Thoracic aorta (tissue), 2 donors: ENCODE measurements at regions not wholly inside any gene's neighbourhood (a gene's known extent, or its start where the extent isn't known, plus 50 kb on each side); places are given as distances from the start of the nearest gene placed in this dataset.

Experiments used
- ATAC-seq: fragments of 150-250 bp; one replicate; pipeline ENCODE4 v1.8.0; 2017; ENCODE audit warnings: low read depth; ENCODE audit not compliant: insufficient number of reproducible peaks, low FRiP score
- DNase-seq: peaks from one replicate; pipeline ENCODE4 v3.0.0-alpha.2; 2020; ENCODE audit warnings: low spot score
- H3K27ac ChIP-seq, 2 donors: fragments of 200-600 bp; sonication (generic); 1 replicate in 1 of 2; 2 replicates in 1 of 2; pipeline ENCODE4 v1.5.1; 2016; ENCODE audit warnings: mild to moderate bottlenecking in 2 of 2, moderate library complexity in 2 of 2
- H3K27me3 ChIP-seq: fragments of 200-600 bp; sonication (generic); replicated peaks from 2 replicates; pipeline ENCODE4 v1.6.0; 2016; ENCODE audit warnings: mild to moderate bottlenecking; ENCODE audit not compliant: insufficient read depth
- H3K36me3 ChIP-seq: fragments of 200-600 bp; sonication (generic); one replicate; pipeline ENCODE4 v1.5.1; 2016
- H3K4me1 ChIP-seq, 2 donors: fragments of 200-600 bp; sonication (generic); 1 replicate in 1 of 2; 2 replicates in 1 of 2; pipeline versions ENCODE4 v1.5.1 to v1.6.0; 2016; ENCODE audit warnings: low read depth in 2 of 2, mild to moderate bottlenecking in 1 of 2; ENCODE audit not compliant: control insufficient read depth in 1 of 2
- H3K4me3 ChIP-seq: fragments of 200-600 bp; sonication (generic); 2 replicates; pipeline ENCODE4 v1.5.1; 2016; ENCODE audit warnings: mild to moderate bottlenecking
- H3K9me3 ChIP-seq: fragments of 200-600 bp; sonication (generic); 2 replicates; pipeline ENCODE4 v1.5.1; 2016
- CTCF ChIP-seq: fragments of 200-600 bp; sonication (generic); IDR thresholded peaks from one replicate; pipeline ENCODE4 v1.5.1; 2019; ENCODE audit warnings: antibody characterized with exemption

DNA sequence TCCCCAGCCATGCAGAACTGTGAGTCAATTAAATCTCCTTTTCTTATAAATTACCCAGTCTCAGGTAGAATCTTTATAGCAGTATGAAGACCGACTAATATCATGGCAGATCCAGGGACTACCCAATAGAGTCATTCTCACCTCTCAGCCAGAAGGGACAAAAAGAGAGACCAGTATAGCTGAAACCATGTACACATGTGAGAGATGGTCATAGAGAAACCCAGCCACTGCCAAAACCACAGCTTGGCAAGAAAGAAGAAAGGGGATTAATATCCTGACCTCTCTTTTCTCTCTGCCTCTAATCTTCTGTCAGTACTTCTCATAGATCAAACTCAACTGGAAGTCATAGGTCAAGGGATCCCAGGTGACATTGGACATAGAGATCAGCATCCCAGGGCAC, 109.8 kb downstream of the CCDC34 start:
- TF ChIP-seq CTCF = no peak
- H3K36me3 ChIP-seq = no peaks in the 10 kb centered on the region
- H3K4me3 ChIP-seq = no peak overlapping the region
- H3K4me1 ChIP-seq = no peaks in the 10 kb centered on the region
- DNase-seq (no peak), ATAC-seq (no peak)
- H3K9me3 ChIP-seq = no peaks in the 10 kb centered on the region
- H3K27ac ChIP-seq = no peak overlapping the region
- no peaks in the 10 kb centered on the region for H3K27me3 ChIP-seq

DNA sequence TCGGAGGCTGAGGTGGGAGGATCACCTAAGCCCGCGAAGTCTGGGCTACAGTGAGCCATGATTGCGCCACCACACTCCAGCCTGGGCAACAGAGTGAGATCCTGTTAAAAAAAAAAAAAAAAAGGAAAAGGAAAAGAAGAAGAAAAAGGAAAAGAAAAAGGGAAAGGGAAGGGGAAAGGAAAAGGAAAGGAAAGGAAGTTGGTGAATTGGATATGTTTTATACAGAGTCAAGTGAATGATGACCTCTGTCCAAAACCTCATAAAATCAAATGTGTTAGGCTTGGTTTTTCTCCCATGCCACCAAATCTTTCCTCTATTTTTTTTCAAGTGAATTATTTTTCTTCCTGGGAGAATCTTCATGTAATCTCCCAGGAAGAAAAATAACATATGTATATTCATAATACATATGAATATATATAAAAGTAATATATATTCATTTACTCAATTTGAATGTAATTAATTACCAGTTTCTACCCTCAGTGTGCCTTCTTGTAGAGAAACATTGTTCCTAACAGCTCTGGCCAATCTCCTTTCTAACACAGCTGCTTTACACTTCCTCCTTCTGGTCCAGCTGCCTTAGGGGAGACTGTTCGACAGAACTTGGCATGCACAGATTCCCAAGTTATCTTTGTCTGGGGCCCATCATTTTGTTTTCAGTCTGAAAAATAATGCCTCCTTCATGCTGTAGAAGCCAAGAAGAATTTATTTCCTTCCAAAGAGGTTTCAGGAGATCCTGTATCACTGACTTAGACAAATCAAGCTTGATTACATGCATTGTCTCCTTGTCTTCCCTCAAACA, 111.9 kb downstream of the CCDC34 start:
- H3K36me3 ChIP-seq = no peaks in the 10 kb centered on the region
- no peaks in the 10 kb centered on the region for H3K9me3 ChIP-seq
- no peaks in the 10 kb centered on the region for H3K27me3 ChIP-seq
- TF ChIP-seq CTCF = no peak
- no peak for DNase-seq
- H3K4me3 ChIP-seq = no peak overlapping the region
- no peak overlapping the region for H3K27ac ChIP-seq
- H3K4me1 ChIP-seq = no peaks in the 10 kb centered on the region
- no peak for ATAC-seq

DNA sequence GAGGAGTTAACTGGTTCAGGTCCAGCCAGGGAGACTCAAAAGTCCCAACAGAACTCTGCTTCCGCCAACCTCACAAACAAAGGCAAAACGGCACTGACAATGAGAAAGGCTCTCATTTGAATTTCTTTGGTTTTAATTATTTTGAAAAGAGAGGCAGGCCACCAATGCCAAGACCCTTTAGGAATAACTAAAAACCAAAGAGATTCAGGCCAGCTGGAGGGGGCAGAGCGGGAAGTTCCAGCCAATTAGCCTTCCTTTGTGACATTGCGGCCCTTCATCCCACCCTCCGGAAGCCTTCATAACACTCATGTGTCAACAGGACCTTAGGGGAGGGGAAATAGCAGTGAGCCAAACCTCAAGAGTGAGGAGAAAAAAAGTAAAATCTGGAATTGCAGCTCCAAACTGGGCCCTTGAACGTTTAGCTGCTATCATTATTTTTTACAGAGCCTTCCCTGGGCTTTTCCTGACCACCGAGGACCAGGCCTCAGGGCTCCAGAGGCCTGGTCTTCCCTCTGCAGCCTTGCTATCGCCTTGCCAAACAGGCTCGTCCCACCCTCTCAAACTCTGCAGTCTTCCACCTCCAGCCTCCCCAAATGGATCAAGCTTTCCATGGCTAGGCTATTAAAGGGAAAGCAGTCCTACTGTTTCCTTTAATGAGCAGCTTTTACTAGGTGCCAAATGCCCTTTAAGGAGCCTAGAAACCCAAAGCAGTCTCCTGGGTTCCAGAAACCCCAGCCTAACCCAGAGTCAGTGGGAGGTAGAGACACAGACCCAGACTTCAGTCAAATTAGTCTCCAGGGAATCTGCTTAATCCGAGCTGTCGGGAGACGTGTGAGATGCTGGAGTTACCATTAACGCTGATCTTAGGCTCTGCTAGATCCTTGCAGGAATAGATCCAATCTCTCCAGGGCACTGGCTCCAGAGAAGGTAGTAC, 114.2 kb downstream of the CCDC34 start:
- TF ChIP-seq CTCF = no peak
- no peak overlapping the region for H3K27ac ChIP-seq
- H3K36me3 ChIP-seq = no peaks in the 10 kb centered on the region
- H3K4me1 ChIP-seq = no peaks in the 10 kb centered on the region
- no peaks in the 10 kb centered on the region for H3K27me3 ChIP-seq
- H3K4me3 ChIP-seq = no peak overlapping the region
- DNase-seq = no peak
- no peak for ATAC-seq
- no peaks in the 10 kb centered on the region for H3K9me3 ChIP-seq

- H3K4me3 ChIP-seq = no peak overlapping the region
- DNase-seq = no peak
- no peaks in the 10 kb centered on the region for H3K9me3 ChIP-seq
- no peaks in the 10 kb centered on the region for H3K36me3 ChIP-seq
- ATAC-seq = no peak
- H3K4me1 ChIP-seq = no peaks in the 10 kb centered on the region
- no peak for TF ChIP-seq CTCF
- no peaks in the 10 kb centered on the region for H3K27me3 ChIP-seq
- no peak overlapping the region for H3K27ac ChIP-seq
Measured at GRCh38 chr11:27247660-27248059, 115.4 kb downstream of the CCDC34 start.

- Histone ChIP-seq H3K36me3 (no peaks in the 10 kb centered on the region), H3K4me3 (no peak overlapping the region), H3K9me3 (no peaks in the 10 kb centered on the region), H3K27ac (no peak overlapping the region), H3K27me3 (no peaks in the 10 kb centered on the region), H3K4me1 (no peaks in the 10 kb centered on the region)
- DNase-seq (no peak), ATAC-seq (no peak)
- TF ChIP-seq CTCF = no peak
Measured at GRCh38 chr11:27246925-27247324, 116.1 kb downstream of the CCDC34 start.
